HCT116 (cell line): ENCODE measurements at regions not wholly inside any gene's neighbourhood (a gene's known extent, or its start where the extent isn't known, plus 50 kb on each side); places are given as distances from the start of the nearest gene placed in this dataset.

Source experiments
- ATAC-seq: fragments of 200-7000 bp; cut with Tn5 transposase; 2 replicates; pipeline ENCODE4 v1.9.1; 2020; ENCODE audit warnings: mild to moderate bottlenecking, moderate library complexity
- BruUV-seq: library from RNA; stranded (reverse); fragments of 400-500 nt; replicated peaks from 2 replicates; lab custom pipeline; 2021; lab: Mats Ljungman, UMichigan
- CTCF ChIA-PET: fragments of 300-600 bp; sonication (Branson Sonifier 250); formaldehyde crosslinking; loops from one replicate; lab custom pipeline; 2021; ENCODE audit warnings: antibody characterized with exemption; lab: Charles Lee
- POLR2A ChIA-PET: fragments of 300-600, 350-600 bp; sonication (Branson Sonifier 250); formaldehyde crosslinking; loops from one replicate; lab custom pipeline; 2021; ENCODE audit warnings: antibody characterized with exemption; lab: Charles Lee
- RAD21 ChIA-PET, 2 experiments: fragments of 300-600 bp; sonication (Branson Sonifier 250); formaldehyde crosslinking; loops; one replicate each; lab custom pipeline; 2023; ENCODE audit warnings: low total read pairs in 2 of 2; ENCODE audit not compliant: uncharacterized antibody in 2 of 2, unreplicated experiment in 2 of 2, low non-redundant PET in 1 of 2; lab: Charles Lee
- DNase-seq: peaks from one replicate; pipeline ENCODE4 v3.0.0-alpha.2; 2010; ENCODE audit warnings: low read depth, low spot score
- H2AFZ ChIP-seq: fragments of 200-600 bp; shearing (Covaris generic), sonication (generic); 2 replicates; pipeline ENCODE4 v1.6.1; 2017; ENCODE audit warnings: low read depth, mixed run types, mixed read lengths, antibody characterized with exemption, low read length; ENCODE audit not compliant: poor library complexity, severe bottlenecking
- H3K27ac ChIP-seq: 2 replicates; pipeline ENCODE4 v1.5.1; 2012; ENCODE audit warnings: low read depth, low read length
- H3K27me3 ChIP-seq: fragments of 200-600 bp; sonication (generic); 2 replicates; pipeline ENCODE4 v1.6.1; 2016; ENCODE audit warnings: mixed run types, low read length, mixed read lengths; ENCODE audit not compliant: insufficient read depth
- H3K36me3 ChIP-seq, 2 experiments: fragments of 200-500 bp in 1 of 2; fragments of 200-600 bp in 1 of 2; sonication (Bioruptor generic) in 1 of 2; sonication (generic) in 1 of 2; 2 replicates each; pipeline versions ENCODE4 v1.5.1 to v1.6.1; 2014 to 2016; ENCODE audit warnings: low read length in 2 of 2, inconsistent platforms in 1 of 2, mixed read lengths in 1 of 2, mixed run types in 1 of 2; ENCODE audit not compliant: insufficient read depth in 2 of 2, control insufficient read depth in 1 of 2
- H3K4me1 ChIP-seq, 2 experiments: fragments of 200-600 bp in 1 of 2; sonication (generic) in 1 of 2; 2 replicates each; pipeline versions ENCODE4 v1.5.1 to v1.6.1; 2012 to 2017; ENCODE audit warnings: low read length in 2 of 2, inconsistent platforms in 1 of 2, mild to moderate bottlenecking in 1 of 2, mixed read lengths in 1 of 2, mixed run types in 1 of 2, moderate library complexity in 1 of 2; ENCODE audit not compliant: insufficient read depth in 2 of 2, control insufficient read depth in 1 of 2
- H3K4me2 ChIP-seq: fragments of 200-600 bp; sonication (generic); 2 replicates; pipeline ENCODE4 v1.6.1; 2017; ENCODE audit warnings: mixed run types, low read length, mixed read lengths
- H3K4me3 ChIP-seq, 2 experiments: fragments of 200-600 bp in 1 of 2; sonication (generic) in 1 of 2; replicated peaks in 1 of 2; 2 replicates each; pipeline ENCODE4 v1.5.1; 2011 to 2016; ENCODE audit warnings: low read length in 2 of 2, control low read depth in 1 of 2, low read depth in 1 of 2, mild to moderate bottlenecking in 1 of 2, mixed read lengths in 1 of 2, mixed run types in 1 of 2
- H3K79me2 ChIP-seq: fragments of 200-600 bp; sonication (generic); 2 replicates; pipeline ENCODE4 v1.6.1; 2017; ENCODE audit warnings: mild to moderate bottlenecking, mixed run types, low read length, moderate library complexity, mixed read lengths; ENCODE audit not compliant: insufficient read depth
- H3K9ac ChIP-seq: fragments of 200-600 bp; sonication (generic); 2 replicates; pipeline ENCODE4 v1.6.1; 2016; ENCODE audit warnings: low read length, mixed read lengths
- H3K9me2 ChIP-seq: fragments of 200-600 bp; sonication (generic), shearing (Covaris generic); 2 replicates; pipeline ENCODE4 v1.6.1; 2017; ENCODE audit warnings: mixed run types, mild to moderate bottlenecking, moderate library complexity; ENCODE audit not compliant: insufficient read depth
- H3K9me3 ChIP-seq, 2 experiments: fragments of 200-500 bp in 1 of 2; fragments of 200-600 bp in 1 of 2; sonication (Bioruptor generic) in 1 of 2; sonication (generic) in 1 of 2; 2 replicates each; pipeline ENCODE4 v1.6.1; 2014 to 2017; ENCODE audit warnings: low read length in 2 of 2, mixed read lengths in 2 of 2, inconsistent platforms in 1 of 2, low read depth in 1 of 2, mild to moderate bottlenecking in 1 of 2, mixed run types in 1 of 2, moderate library complexity in 1 of 2; ENCODE audit not compliant: control insufficient read depth in 1 of 2, insufficient read depth in 1 of 2
- H4K20me1 ChIP-seq: fragments of 200-600 bp; sonication (generic), shearing (Covaris generic); 2 replicates; pipeline ENCODE4 v1.6.1; 2017; ENCODE audit warnings: mixed run types, mild to moderate bottlenecking, moderate library complexity; ENCODE audit not compliant: insufficient read depth
- CBX3 ChIP-seq: IDR thresholded peaks from 2 replicates; pipeline ENCODE4 v1.6.1; 2012; ENCODE audit warnings: low read depth
- EGR1 ChIP-seq: IDR thresholded peaks from 2 replicates; pipeline ENCODE4 v1.6.1; 2012; ENCODE audit warnings: low read depth
- ELF1 ChIP-seq: IDR thresholded peaks from 2 replicates; pipeline ENCODE4 v1.6.1; 2012; ENCODE audit warnings: low read depth, borderline replicate concordance
- EZH2 ChIP-seq: fragments of 200-600 bp; sonication (generic); IDR thresholded peaks from 2 replicates; pipeline ENCODE4 v1.6.1; 2017; ENCODE audit warnings: antibody characterized with exemption, mixed run types
- EZH2phosphoT487 ChIP-seq: fragments of 200-600 bp; IDR thresholded peaks from 2 replicates; pipeline ENCODE4 v1.6.1; 2018; ENCODE audit warnings: antibody characterized with exemption, borderline replicate concordance
- FOSL1 ChIP-seq: IDR thresholded peaks from 2 replicates; pipeline ENCODE4 v1.6.1; 2012; ENCODE audit warnings: low read depth
- JUND ChIP-seq: IDR thresholded peaks from 2 replicates; pipeline ENCODE4 v1.6.1; 2012
- POLR2A ChIP-seq: IDR thresholded peaks from 2 replicates; pipeline ENCODE4 v1.7.0; 2011; ENCODE audit warnings: borderline replicate concordance; ENCODE audit not compliant: insufficient read depth, insufficient read length; ENCODE audit errors: extremely low read depth
- POLR2AphosphoS5 ChIP-seq: IDR thresholded peaks from 2 replicates; pipeline ENCODE4 v1.6.1; 2011; ENCODE audit warnings: mild to moderate bottlenecking, low read depth, low read length, moderate library complexity
- SIN3A ChIP-seq: IDR thresholded peaks from 2 replicates; pipeline ENCODE4 v1.6.1; 2012; ENCODE audit warnings: low read depth
- SP1 ChIP-seq: IDR thresholded peaks from 2 replicates; pipeline ENCODE4 v1.6.1; 2012; ENCODE audit warnings: low read depth
- SRF ChIP-seq: IDR thresholded peaks from 2 replicates; pipeline ENCODE4 v1.6.1; 2012; ENCODE audit warnings: low read depth
- TCF7L2 ChIP-seq: IDR thresholded peaks from 2 replicates; pipeline ENCODE4 v1.7.0; 2011; ENCODE audit warnings: borderline replicate concordance, inconsistent platforms; ENCODE audit not compliant: insufficient read depth, insufficient read length; ENCODE audit errors: extremely low read depth
- ZFX ChIP-seq: fragments of 450-650 bp; IDR thresholded peaks from 2 replicates; pipeline ENCODE4 v1.6.1; 2017
- ZNF274 ChIP-seq: fragments of 200-500 bp; sonication (Bioruptor generic); IDR thresholded peaks from 2 replicates; pipeline ENCODE4 v1.6.1; 2014; ENCODE audit warnings: mild to moderate bottlenecking, low read depth, low read length, inconsistent platforms
- intact Hi-C: fragments of 100-400 bp; cut with micrococcal nuclease; formaldehyde crosslinking; loops from 2 replicates; pipeline ENCODE4 v1.10.0; 2022
- TF ChIP-seq, protein P1 (sequence below): IDR thresholded peaks from 2 replicates; pipeline ENCODE4 v1.6.1; 2012; ENCODE audit warnings: low read depth
- TF ChIP-seq, protein P2 (sequence below): IDR thresholded peaks from 2 replicates; pipeline ENCODE4 v1.6.1; 2012
- TF ChIP-seq, protein P3 (sequence below): IDR thresholded peaks from 2 replicates; pipeline ENCODE4 v1.6.1; 2012
- TF ChIP-seq, protein P4 (sequence below), 3 experiments: fragments of 200-600 bp in 1 of 3; sonication (generic) in 1 of 3; IDR thresholded peaks in 2 of 3; conservative IDR thresholded peaks in 1 of 3; 2 replicates each; pipeline ENCODE4 v1.5.1; 2012 to 2017; ENCODE audit warnings: low read depth in 2 of 3, low read length in 2 of 3, antibody characterized with exemption in 1 of 3, borderline replicate concordance in 1 of 3, control low read depth in 1 of 3, mild to moderate bottlenecking in 1 of 3, mixed read lengths in 1 of 3, mixed run types in 1 of 3, moderate library complexity in 1 of 3; ENCODE audit not compliant: insufficient read depth in 1 of 3

DNA sequence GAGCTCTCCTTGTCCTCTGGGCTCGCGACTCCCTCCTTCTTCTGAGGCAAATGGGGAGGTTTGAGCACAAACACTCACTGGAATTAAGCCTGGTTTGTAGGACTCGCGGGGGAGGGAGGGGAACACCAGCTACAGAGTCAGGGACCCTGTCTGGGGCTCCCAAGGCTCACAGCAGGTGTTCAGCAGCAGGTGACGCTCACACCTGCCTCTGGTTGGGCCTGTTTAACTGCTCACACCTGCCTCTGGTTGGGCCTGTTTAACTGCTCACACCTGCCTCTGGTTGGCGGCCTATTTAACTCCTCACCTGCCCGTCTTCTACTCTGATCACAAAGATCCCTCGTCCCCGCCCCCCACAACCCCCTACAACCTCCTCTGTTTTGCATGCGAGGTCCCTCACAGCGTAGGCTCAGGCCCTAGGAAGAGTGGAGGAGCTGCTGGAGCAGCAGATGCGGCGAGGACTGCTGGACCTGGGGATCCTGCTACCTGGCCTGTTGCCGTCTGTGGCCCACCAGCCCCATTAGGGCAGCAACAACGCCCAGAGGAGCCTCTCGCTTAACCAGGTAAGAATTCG, 181.9 kb downstream of the ERMARD start:
- Histone ChIP-seq H4K20me1 (no peaks in the 10 kb centered on the region), H3K4me1 (peaks cover 4 to 6% of the 10 kb centered on the region in 2 experiments; a peak in 3 of 4 replicates), H3K4me2 (no peak overlapping the region), H3K36me3 (no peaks in the 10 kb centered on the region), H3K79me2 (no peaks in the 10 kb centered on the region), H2AFZ (no peak overlapping the region), H3K9me3 (no peaks in the 10 kb centered on the region), H3K27me3 (no peaks in the 10 kb centered on the region), H3K27ac (no peak overlapping the region), H3K9ac (no peak overlapping the region), H3K4me3 (no peak overlapping the region), H3K9me2 (no peaks in the 10 kb centered on the region)
- ATAC-seq (no peak), DNase-seq (no peak)
- intact Hi-C loops: no loop called here
- ChIA-PET POLR2A (no interaction called here), RAD21 (no interaction called here), CTCF (no interaction called here)
- BruUV-seq: no TSS peak
- TF ChIP-seq ZNF274 (no peak), POLR2A (no peak), ZFX (no peak), EGR1 (no peak), FOSL1 (no peak), POLR2AphosphoS5 (no peak), TCF7L2 (no peak), EZH2phosphoT487 (no peak), JUND (no peak), EZH2 (no peak), SRF (no peak), SP1 (no peak), SIN3A (no peak), CBX3 (no peak), ELF1 (no peak)
- TF ChIP-seq, protein P1, sequence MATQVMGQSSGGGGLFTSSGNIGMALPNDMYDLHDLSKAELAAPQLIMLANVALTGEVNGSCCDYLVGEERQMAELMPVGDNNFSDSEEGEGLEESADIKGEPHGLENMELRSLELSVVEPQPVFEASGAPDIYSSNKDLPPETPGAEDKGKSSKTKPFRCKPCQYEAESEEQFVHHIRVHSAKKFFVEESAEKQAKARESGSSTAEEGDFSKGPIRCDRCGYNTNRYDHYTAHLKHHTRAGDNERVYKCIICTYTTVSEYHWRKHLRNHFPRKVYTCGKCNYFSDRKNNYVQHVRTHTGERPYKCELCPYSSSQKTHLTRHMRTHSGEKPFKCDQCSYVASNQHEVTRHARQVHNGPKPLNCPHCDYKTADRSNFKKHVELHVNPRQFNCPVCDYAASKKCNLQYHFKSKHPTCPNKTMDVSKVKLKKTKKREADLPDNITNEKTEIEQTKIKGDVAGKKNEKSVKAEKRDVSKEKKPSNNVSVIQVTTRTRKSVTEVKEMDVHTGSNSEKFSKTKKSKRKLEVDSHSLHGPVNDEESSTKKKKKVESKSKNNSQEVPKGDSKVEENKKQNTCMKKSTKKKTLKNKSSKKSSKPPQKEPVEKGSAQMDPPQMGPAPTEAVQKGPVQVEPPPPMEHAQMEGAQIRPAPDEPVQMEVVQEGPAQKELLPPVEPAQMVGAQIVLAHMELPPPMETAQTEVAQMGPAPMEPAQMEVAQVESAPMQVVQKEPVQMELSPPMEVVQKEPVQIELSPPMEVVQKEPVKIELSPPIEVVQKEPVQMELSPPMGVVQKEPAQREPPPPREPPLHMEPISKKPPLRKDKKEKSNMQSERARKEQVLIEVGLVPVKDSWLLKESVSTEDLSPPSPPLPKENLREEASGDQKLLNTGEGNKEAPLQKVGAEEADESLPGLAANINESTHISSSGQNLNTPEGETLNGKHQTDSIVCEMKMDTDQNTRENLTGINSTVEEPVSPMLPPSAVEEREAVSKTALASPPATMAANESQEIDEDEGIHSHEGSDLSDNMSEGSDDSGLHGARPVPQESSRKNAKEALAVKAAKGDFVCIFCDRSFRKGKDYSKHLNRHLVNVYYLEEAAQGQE: no peak
- TF ChIP-seq, protein P2, sequence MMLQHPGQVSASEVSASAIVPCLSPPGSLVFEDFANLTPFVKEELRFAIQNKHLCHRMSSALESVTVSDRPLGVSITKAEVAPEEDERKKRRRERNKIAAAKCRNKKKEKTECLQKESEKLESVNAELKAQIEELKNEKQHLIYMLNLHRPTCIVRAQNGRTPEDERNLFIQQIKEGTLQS: no peak
- TF ChIP-seq, protein P3, sequence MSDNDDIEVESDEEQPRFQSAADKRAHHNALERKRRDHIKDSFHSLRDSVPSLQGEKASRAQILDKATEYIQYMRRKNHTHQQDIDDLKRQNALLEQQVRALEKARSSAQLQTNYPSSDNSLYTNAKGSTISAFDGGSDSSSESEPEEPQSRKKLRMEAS: no peak
- TF ChIP-seq, protein P4, sequence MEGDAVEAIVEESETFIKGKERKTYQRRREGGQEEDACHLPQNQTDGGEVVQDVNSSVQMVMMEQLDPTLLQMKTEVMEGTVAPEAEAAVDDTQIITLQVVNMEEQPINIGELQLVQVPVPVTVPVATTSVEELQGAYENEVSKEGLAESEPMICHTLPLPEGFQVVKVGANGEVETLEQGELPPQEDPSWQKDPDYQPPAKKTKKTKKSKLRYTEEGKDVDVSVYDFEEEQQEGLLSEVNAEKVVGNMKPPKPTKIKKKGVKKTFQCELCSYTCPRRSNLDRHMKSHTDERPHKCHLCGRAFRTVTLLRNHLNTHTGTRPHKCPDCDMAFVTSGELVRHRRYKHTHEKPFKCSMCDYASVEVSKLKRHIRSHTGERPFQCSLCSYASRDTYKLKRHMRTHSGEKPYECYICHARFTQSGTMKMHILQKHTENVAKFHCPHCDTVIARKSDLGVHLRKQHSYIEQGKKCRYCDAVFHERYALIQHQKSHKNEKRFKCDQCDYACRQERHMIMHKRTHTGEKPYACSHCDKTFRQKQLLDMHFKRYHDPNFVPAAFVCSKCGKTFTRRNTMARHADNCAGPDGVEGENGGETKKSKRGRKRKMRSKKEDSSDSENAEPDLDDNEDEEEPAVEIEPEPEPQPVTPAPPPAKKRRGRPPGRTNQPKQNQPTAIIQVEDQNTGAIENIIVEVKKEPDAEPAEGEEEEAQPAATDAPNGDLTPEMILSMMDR (IDR thresholded peaks at IDR 0.05 in 2 of 3, conservative IDR thresholded peaks at IDR 0.05 in 1 of 3; ENCODE audit: borderline replicate concordance in 1 of 3, insufficient read depth in 1 of 3, low read depth in 2 of 3, low read length in 2 of 3): no peak
